DND-41 (cell line): ENCODE measurements at regions not wholly inside any gene's neighbourhood (a gene's known extent, or its start where the extent isn't known, plus 50 kb on each side); places are given as distances from the start of the nearest gene placed in this dataset.
"Not testable (repeated sequence)": the region's sequence is repeated elsewhere in the genome, so short reads cannot be mapped to it uniquely, and the experiment has no call there.

ENCODE experiments used
- EZH2 ChIP-seq: IDR thresholded peaks from 3 replicates; pipeline ENCODE4 v1.6.1; 2012; ENCODE audit warnings: borderline replicate concordance, low read depth, mild to moderate bottlenecking, moderate library complexity, low read length, inconsistent platforms; ENCODE audit not compliant: severe bottlenecking
- TF ChIP-seq, protein P1 (sequence below): IDR thresholded peaks from 2 replicates; pipeline ENCODE4 v1.5.1; 2012; ENCODE audit warnings: borderline replicate concordance, low read length, moderate library complexity, mild to moderate bottlenecking; ENCODE audit not compliant: poor library complexity, severe bottlenecking; ENCODE audit errors: extremely low read depth

DNA sequence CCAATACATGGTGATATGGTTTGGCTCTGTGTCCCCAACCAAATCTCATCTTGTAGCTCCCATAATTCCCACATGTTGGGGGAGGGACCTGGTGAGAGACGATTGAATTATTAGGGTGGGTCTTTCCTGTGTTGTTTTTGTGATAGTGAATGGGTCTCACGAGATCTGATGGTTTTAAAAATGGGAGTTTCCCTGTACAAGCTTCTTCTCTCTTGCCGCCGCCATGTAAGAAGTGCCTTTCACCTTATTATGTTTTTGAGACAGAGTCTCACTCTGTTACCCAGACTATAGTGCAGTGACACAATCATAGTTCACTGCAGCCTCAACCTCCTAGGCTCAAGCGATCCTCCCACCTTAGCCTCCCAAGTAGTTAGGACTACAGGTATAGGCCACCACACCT lies 629.1 kb downstream of the QKI start:
- TF ChIP-seq, protein P1, sequence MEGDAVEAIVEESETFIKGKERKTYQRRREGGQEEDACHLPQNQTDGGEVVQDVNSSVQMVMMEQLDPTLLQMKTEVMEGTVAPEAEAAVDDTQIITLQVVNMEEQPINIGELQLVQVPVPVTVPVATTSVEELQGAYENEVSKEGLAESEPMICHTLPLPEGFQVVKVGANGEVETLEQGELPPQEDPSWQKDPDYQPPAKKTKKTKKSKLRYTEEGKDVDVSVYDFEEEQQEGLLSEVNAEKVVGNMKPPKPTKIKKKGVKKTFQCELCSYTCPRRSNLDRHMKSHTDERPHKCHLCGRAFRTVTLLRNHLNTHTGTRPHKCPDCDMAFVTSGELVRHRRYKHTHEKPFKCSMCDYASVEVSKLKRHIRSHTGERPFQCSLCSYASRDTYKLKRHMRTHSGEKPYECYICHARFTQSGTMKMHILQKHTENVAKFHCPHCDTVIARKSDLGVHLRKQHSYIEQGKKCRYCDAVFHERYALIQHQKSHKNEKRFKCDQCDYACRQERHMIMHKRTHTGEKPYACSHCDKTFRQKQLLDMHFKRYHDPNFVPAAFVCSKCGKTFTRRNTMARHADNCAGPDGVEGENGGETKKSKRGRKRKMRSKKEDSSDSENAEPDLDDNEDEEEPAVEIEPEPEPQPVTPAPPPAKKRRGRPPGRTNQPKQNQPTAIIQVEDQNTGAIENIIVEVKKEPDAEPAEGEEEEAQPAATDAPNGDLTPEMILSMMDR, result not testable (repeated sequence)
- not testable (repeated sequence) for TF ChIP-seq EZH2
